HEK293T (cell line): ENCODE measurements at regions not wholly inside any gene's neighbourhood (a gene's known extent, or its start where the extent isn't known, plus 50 kb on each side); places are given as distances from the start of the nearest gene placed in this dataset.
"Not testable (repeated sequence)": the region's sequence is repeated elsewhere in the genome, so short reads cannot be mapped to it uniquely, and the experiment has no call there.

Source experiments
- CTCF ChIA-PET: fragments of 350-600 bp; formaldehyde crosslinking; extraction: SDS; loops from one replicate; lab custom pipeline; 2021; ENCODE audit warnings: antibody characterized with exemption, inconsistent platforms; lab: Yijun Ruan, JAX
- POLR2A ChIA-PET: fragments of 350-600 bp; formaldehyde crosslinking; extraction: SDS; loops from one replicate; lab custom pipeline; 2020; ENCODE audit warnings: antibody characterized with exemption, inconsistent platforms; lab: Yijun Ruan, JAX
- DNase-seq: peaks from one replicate; pipeline ENCODE4 v3.0.0; 2012; ENCODE audit warnings: mixed read lengths; ENCODE audit errors: extremely low spot score
- ARNT ChIP-seq: fragments of 450-650 bp; IDR thresholded peaks from 2 replicates; pipeline ENCODE4 v1.6.1; 2017; ENCODE audit warnings: mild to moderate bottlenecking
- BHLHE40 ChIP-seq: fragments of 450-650 bp; IDR thresholded peaks from 2 replicates; pipeline ENCODE4 v1.6.1; 2016; ENCODE audit warnings: mild to moderate bottlenecking, moderate library complexity, borderline replicate concordance
- CTBP1 ChIP-seq: fragments of 450-650 bp; IDR thresholded peaks from 2 replicates; pipeline ENCODE4 v1.6.1; 2016; ENCODE audit warnings: borderline replicate concordance
- ELF4 ChIP-seq: fragments of 450-650 bp; IDR thresholded peaks from 2 replicates; pipeline ENCODE4 v1.6.1; 2017; ENCODE audit warnings: antibody characterized with exemption
- FOXA1 ChIP-seq: fragments of 450-650 bp; IDR thresholded peaks from 2 replicates; pipeline ENCODE4 v1.6.1; 2016; ENCODE audit warnings: mild to moderate bottlenecking
- FOXK2 ChIP-seq: fragments of 450-650 bp; IDR thresholded peaks from 2 replicates; pipeline ENCODE4 v1.6.1; 2016; ENCODE audit warnings: mild to moderate bottlenecking
- FOXM1 ChIP-seq: fragments of 450-650 bp; IDR thresholded peaks from 2 replicates; pipeline ENCODE4 v1.6.1; 2017; ENCODE audit warnings: mild to moderate bottlenecking, borderline replicate concordance
- HDGF ChIP-seq: fragments of 450-650 bp; IDR thresholded peaks from 2 replicates; pipeline ENCODE4 v1.6.1; 2017; ENCODE audit warnings: antibody characterized with exemption, borderline replicate concordance
- L3MBTL2 ChIP-seq: fragments of 450-650 bp; conservative IDR thresholded peaks from 2 replicates; pipeline ENCODE4 v1.6.1; 2016; ENCODE audit warnings: mild to moderate bottlenecking
- LEF1 ChIP-seq: fragments of 450-650 bp; IDR thresholded peaks from 2 replicates; pipeline ENCODE4 v1.6.1; 2017; ENCODE audit warnings: mild to moderate bottlenecking, borderline replicate concordance
- NFRKB ChIP-seq: fragments of 450-650 bp; IDR thresholded peaks from 2 replicates; pipeline ENCODE4 v1.6.1; 2016; ENCODE audit warnings: mild to moderate bottlenecking, moderate library complexity
- PKNOX1 ChIP-seq: fragments of 450-650 bp; IDR thresholded peaks from 2 replicates; pipeline ENCODE4 v1.6.1; 2016
- SP1 ChIP-seq: fragments of 450-650 bp; IDR thresholded peaks from 2 replicates; pipeline ENCODE4 v1.6.1; 2017
- SUZ12 ChIP-seq: fragments of 450-650 bp; IDR thresholded peaks from 2 replicates; pipeline ENCODE4 v1.6.1; 2016; ENCODE audit warnings: mild to moderate bottlenecking
- TARDBP ChIP-seq: fragments of 450-650 bp; IDR thresholded peaks from 2 replicates; pipeline ENCODE4 v1.6.1; 2016
- ZNF384 ChIP-seq: fragments of 450-650 bp; IDR thresholded peaks from 2 replicates; pipeline ENCODE4 v1.6.1; 2016

DNA sequence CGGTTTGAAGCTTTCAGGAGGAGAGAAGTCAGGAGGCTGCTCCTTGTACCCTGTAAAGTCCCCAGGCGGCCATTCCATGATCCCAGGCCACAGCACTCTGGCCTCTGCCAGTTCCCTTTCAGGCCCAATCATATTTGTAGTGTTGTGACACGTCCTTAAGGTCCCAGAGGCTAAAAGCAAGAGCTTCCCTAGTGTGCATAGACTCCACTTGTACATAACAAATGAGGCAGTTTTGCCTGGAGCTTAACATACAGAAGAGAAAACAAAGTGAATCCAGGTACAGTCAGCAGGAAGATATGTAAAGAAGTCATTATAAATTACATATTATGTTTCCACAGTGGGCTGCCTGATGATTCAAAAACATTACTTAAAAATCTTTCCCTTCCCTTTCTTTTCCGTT is 81.1 kb upstream of the RPH3A start:
- CTCF ChIA-PET, result no interaction called here
- no peak for DNase-seq
- POLR2A ChIA-PET, result no interaction called here
- TF ChIP-seq BHLHE40 (no peak), FOXA1 (no peak), L3MBTL2 (no peak), NFRKB (no peak), ELF4 (no peak), SUZ12 (no peak), HDGF (no peak), TARDBP (no peak), SP1 (no peak), FOXK2 (no peak), PKNOX1 (no peak), LEF1 (no peak), ARNT (no peak), CTBP1 (no peak), FOXM1 (no peak), ZNF384 (no peak)

DNA sequence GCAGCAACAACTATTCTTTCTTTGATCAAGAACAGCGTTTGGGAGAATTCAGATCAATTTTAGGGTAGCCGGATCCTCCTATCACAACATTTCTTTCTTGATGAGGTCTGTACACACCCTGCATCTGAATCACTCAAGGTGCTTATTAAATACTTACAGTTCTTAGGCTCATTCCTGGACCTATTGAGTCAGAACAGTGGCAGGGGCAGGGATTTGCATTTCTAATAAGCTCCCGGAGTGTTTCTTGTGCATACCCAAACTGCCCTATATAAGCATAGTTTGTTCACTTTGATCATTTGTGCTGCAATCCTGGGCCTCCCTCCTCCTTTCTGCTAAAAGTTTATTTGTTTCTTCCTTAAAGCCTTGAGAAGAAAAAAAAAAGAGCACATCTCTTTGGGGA is 80.5 kb upstream of the RPH3A start:
- CTCF ChIA-PET, result interaction anchor here (0.5 kb wide), 1 partner anchor 934 kb away, joined by 5 read pairs; no protein-coding TSS in a partner anchor
- POLR2A ChIA-PET, result no interaction called here
- TF ChIP-seq L3MBTL2 (no peak), FOXM1 (no peak), FOXK2 (no peak), LEF1 (no peak), ELF4 (no peak), PKNOX1 (no peak), CTBP1 (no peak), BHLHE40 (no peak), SUZ12 (no peak), SP1 (no peak), FOXA1 (no peak), NFRKB (no peak), ZNF384 (no peak), HDGF (no peak), ARNT (no peak), TARDBP (no peak)
- DNase-seq, result no peak

GRCh38 chr12:112711507-112711906 is 80.0 kb upstream of the RPH3A start:
- TF ChIP-seq ARNT, result no peak
- no peak for TF ChIP-seq TARDBP
- TF ChIP-seq SUZ12, result no peak
- no peak for TF ChIP-seq NFRKB
- no peak for TF ChIP-seq FOXM1
- no peak for TF ChIP-seq FOXA1
- no peak for TF ChIP-seq FOXK2
- TF ChIP-seq PKNOX1, result no peak
- no peak for TF ChIP-seq HDGF
- no peak for TF ChIP-seq SP1
- TF ChIP-seq ZNF384, result no peak
- TF ChIP-seq CTBP1, result no peak
- TF ChIP-seq LEF1, result no peak
- TF ChIP-seq ELF4, result no peak
- TF ChIP-seq BHLHE40, result no peak
- TF ChIP-seq L3MBTL2, result no peak
- CTCF ChIA-PET, result interaction anchor here (0.5 to 0.6 kb wide), 2 partner anchors 188 to 935 kb away, joined by 5 to 6 read pairs; no protein-coding TSS in a partner anchor
- POLR2A ChIA-PET, result no interaction called here
- DNase-seq, result no peak

DNA sequence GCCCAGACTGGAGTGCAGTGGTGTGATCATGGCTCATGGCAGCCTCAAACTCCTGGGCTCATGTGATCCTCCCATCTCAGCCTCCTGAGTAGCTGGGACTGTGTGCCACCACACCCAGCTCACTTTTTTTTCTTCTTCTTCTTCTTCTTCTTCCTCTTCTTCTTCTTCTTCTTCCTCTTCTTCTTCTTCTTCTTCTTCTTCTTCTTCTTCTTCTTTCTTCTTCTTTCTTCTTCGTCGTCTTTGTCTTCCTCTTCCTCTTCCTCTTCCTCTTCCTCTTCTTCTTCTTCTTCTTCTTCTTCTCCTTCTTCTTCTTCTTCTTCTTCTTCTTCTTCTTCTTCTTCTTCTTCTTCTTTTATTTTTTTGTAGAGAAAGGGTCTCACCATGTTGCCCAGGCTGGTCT is 78.8 kb upstream of the RPH3A start:
- CTCF ChIA-PET, POLR2A ChIA-PET, DNase-seq: not testable (repeated sequence)

DNA sequence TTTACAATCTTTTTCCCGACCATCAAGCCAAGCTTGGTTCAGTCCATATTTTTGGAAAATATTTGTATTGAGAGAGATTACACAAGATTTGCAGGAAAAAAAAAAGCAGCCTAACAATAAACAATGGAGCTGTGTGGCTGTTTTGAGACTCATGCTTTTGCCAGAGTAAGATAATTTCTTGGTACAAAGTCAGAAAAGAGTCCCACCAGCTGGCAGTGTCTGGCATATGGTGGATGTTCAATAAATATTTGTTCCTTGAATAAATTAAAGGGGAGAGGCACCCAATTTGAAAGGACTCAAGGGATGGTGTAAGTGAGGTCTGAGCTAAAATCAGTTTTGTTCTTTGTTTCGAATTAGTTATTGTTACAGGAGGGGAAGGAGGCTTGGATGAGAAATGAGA is 78.1 kb upstream of the RPH3A start:
- no peak for TF ChIP-seq TARDBP
- no peak for TF ChIP-seq PKNOX1
- TF ChIP-seq ELF4, result no peak
- no peak for TF ChIP-seq HDGF
- TF ChIP-seq ARNT, result no peak
- no peak for TF ChIP-seq FOXA1
- no peak for TF ChIP-seq ZNF384
- TF ChIP-seq SP1, result no peak
- no peak for TF ChIP-seq LEF1
- no peak for TF ChIP-seq CTBP1
- no peak for TF ChIP-seq L3MBTL2
- TF ChIP-seq BHLHE40, result no peak
- TF ChIP-seq FOXM1, result no peak
- no peak for TF ChIP-seq NFRKB
- no peak for TF ChIP-seq FOXK2
- TF ChIP-seq SUZ12, result no peak
- ChIA-PET POLR2A (no interaction called here), CTCF (no interaction called here)
- no peak for DNase-seq

DNA sequence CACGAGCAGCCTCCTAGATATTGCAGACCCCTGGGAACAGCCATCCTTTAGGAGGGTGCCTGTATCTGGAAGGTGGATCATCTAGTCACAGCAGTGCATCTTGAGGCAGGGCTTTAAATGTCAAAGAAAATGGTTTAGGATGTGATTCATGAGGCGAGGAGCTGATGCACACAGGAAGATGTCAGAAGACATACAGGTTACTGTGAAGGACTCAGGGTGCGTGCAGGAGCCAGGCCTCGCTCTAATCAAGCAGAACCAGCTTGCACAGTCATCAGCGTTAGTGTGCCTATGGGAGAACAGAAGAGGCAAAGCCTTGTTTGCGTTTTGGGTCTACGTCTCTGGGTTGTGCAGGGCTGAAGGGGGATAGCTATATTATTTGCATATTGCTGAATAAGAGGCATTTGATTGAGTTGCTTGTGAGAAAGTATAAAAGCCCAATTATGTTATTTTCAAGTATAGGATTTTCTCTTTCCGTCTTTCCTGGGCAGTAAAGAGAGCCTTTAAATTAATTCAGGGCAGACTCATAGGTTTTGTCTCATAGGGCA is 77.3 kb upstream of the RPH3A start:
- ChIA-PET POLR2A (no interaction called here), CTCF (no interaction called here)
- no peak for DNase-seq
- TF ChIP-seq BHLHE40, result no peak
